Testis (tissue), 2 donors: ENCODE measurements at regions not wholly inside any gene's neighbourhood (a gene's known extent, or its start where the extent isn't known, plus 50 kb on each side); places are given as distances from the start of the nearest gene placed in this dataset.
"Not testable (repeated sequence)": the region's sequence is repeated elsewhere in the genome, so short reads cannot be mapped to it uniquely, and the experiment has no call there.

Experiments used
- DNase-seq: peaks from one replicate; pipeline ENCODE4 v3.0.0-alpha.2; 2019
- H3K27ac ChIP-seq, 2 donors: fragments of 200-600 bp; sonication (generic); one replicate each; pipeline ENCODE4 v1.5.1; 2019
- H3K27me3 ChIP-seq: fragments of 200-600 bp; sonication (generic); one replicate; pipeline ENCODE4 v1.5.1; 2019
- H3K36me3 ChIP-seq: fragments of 200-600 bp; sonication (generic); one replicate; pipeline ENCODE4 v1.5.1; 2017; ENCODE audit warnings: low read depth; ENCODE audit errors: missing control alignments
- H3K4me1 ChIP-seq: fragments of 200-600 bp; sonication (generic); one replicate; pipeline ENCODE4 v1.5.1; 2019
- H3K4me3 ChIP-seq, 2 donors: fragments of 200-600 bp; sonication (generic); one replicate each; pipeline ENCODE4 v1.5.1; 2017 to 2019
- H3K9me3 ChIP-seq: fragments of 200-600 bp; sonication (generic); one replicate; pipeline ENCODE4 v1.5.1; 2017
- CTCF ChIP-seq, 3 experiments: fragments of 450-650 bp in 2 of 3; fragments of 200-600 bp in 1 of 3; sonication (generic) in 1 of 3; IDR thresholded peaks; one replicate each; pipeline ENCODE4 v1.5.1; 2016 to 2019; ENCODE audit warnings: antibody characterized with exemption in 3 of 3, mild to moderate bottlenecking in 2 of 3, moderate library complexity in 1 of 3
- POLR2A ChIP-seq: fragments of 450-650 bp; IDR thresholded peaks from one replicate; pipeline ENCODE4 v1.6.1; 2017; ENCODE audit warnings: antibody characterized with exemption, mild to moderate bottlenecking, moderate library complexity
- WGBS, 2 donors: methylation state at CpG; one replicate each; pipeline ENCODE4 v1.1.5; 2018; 5-methylcytosine and 5-hydroxymethylcytosine counted together
- intact Hi-C: fragments of 100-400 bp; cut with DNase I; formaldehyde crosslinking; loops from one replicate; pipeline ENCODE4 v1.15.1; 2023; ENCODE audit warnings: low total_unique reads

GRCh38 chr6:121951918-121952379, 447.5 kb upstream of the HSF2 start:
- Histone ChIP-seq H3K27ac (no peak overlapping the region), H3K9me3 (no peaks in the 10 kb centered on the region), H3K4me1 (no peaks in the 10 kb centered on the region), H3K27me3 (no peaks in the 10 kb centered on the region), H3K4me3 (no peak overlapping the region), H3K36me3 (no peaks in the 10 kb centered on the region)
- TF ChIP-seq POLR2A: no peak
- TF ChIP-seq CTCF (IDR thresholded peaks at IDR 0.05): no peak
- intact Hi-C loops: no loop called here
- peak; percentile 22 for DNase-seq
- 51 to 72% methylated on average over 5 of the region's 5 CpGs for WGBS, 2 donors

GRCh38 chr6:121955401-121955800, 444.1 kb upstream of the HSF2 start:
- H3K36me3 ChIP-seq, H3K27ac ChIP-seq, H3K4me3 ChIP-seq, DNase-seq, H3K27me3 ChIP-seq, H3K9me3 ChIP-seq, intact Hi-C loops, H3K4me1 ChIP-seq: not testable (repeated sequence)
- 90 to 94% methylated on average over 2 of the region's 2 CpGs for WGBS, 2 donors

GRCh38 chr6:121956782-121957181, 442.7 kb upstream of the HSF2 start:
- no peak overlapping the region for H3K27ac ChIP-seq
- WGBS, 2 donors: 85 to 87% methylated on average over 2 of the region's 2 CpGs
- H3K36me3 ChIP-seq: no peaks in the 10 kb centered on the region
- H3K4me3 ChIP-seq: no peak overlapping the region
- H3K4me1 ChIP-seq: no peaks in the 10 kb centered on the region
- TF ChIP-seq CTCF (IDR thresholded peaks at IDR 0.05): no peak
- TF ChIP-seq POLR2A: no peak
- H3K9me3 ChIP-seq: no peaks in the 10 kb centered on the region
- H3K27me3 ChIP-seq: no peaks in the 10 kb centered on the region
- no peak for DNase-seq
- intact Hi-C loops: no loop called here

GRCh38 chr6:121959501-121959900, 440.0 kb upstream of the HSF2 start:
- TF ChIP-seq CTCF (IDR thresholded peaks at IDR 0.05) (no peak), POLR2A (no peak)
- DNase-seq: no peak
- Histone ChIP-seq H3K27me3 (no peaks in the 10 kb centered on the region), H3K36me3 (no peaks in the 10 kb centered on the region), H3K4me3 (no peak overlapping the region), H3K9me3 (no peaks in the 10 kb centered on the region), H3K27ac (no peak overlapping the region), H3K4me1 (no peaks in the 10 kb centered on the region)
- intact Hi-C loops: no loop called here
- 53 to 66% methylated on average over 5 of the region's 5 CpGs for WGBS, 2 donors

- Histone ChIP-seq H3K9me3 (no peaks in the 10 kb centered on the region), H3K36me3 (no peaks in the 10 kb centered on the region), H3K27me3 (no peaks in the 10 kb centered on the region), H3K4me3 (no peak overlapping the region), H3K27ac (no peak overlapping the region), H3K4me1 (no peaks in the 10 kb centered on the region)
- WGBS, 2 donors: 67 to 75% methylated on average over 1 of the region's 1 CpG
- no peak for TF ChIP-seq CTCF (IDR thresholded peaks at IDR 0.05)
- no peak for TF ChIP-seq POLR2A
- intact Hi-C loops: no loop called here
- no peak for DNase-seq
Measured at GRCh38 chr6:121961619-121962125, 437.8 kb upstream of the HSF2 start.
